ENCODE measurements at regions not wholly inside any gene's neighbourhood (a gene's known extent, or its start where the extent isn't known, plus 50 kb on each side); places are given as distances from the start of the nearest gene placed in this dataset.
A peak's percentile ranks its signal among the peaks of the same experiment; 100 is the strongest.

- DNase-seq: peak; percentile 5
Measured at GRCh38 chr18:11310476-11311086, 161.2 kb upstream of the PIEZO2 start.

- no peak for DNase-seq
Measured at GRCh38 chr18:11309172-11309571, 159.8 kb upstream of the PIEZO2 start.

- DNase-seq: peak; percentile 11
Measured at GRCh38 chr18:11308499-11308898, 159.1 kb upstream of the PIEZO2 start.

GRCh38 chr18:11307716-11308115 lies 158.3 kb upstream of the PIEZO2 start:
- DNase-seq: no peak

- DNase-seq: no peak
Measured at GRCh38 chr18:11305507-11305906, 156.1 kb upstream of the PIEZO2 start.

- no peak for DNase-seq
Measured at GRCh38 chr18:11304928-11305327, 155.6 kb upstream of the PIEZO2 start.

- DNase-seq: no peak
Measured at GRCh38 chr18:11296946-11297345, 147.6 kb upstream of the PIEZO2 start.

GRCh38 chr18:11293794-11294193 lies 144.4 kb upstream of the PIEZO2 start:
- no peak for DNase-seq

- DNase-seq: no peak
Measured at GRCh38 chr18:11290786-11291185, 141.4 kb upstream of the PIEZO2 start.

- DNase-seq: no peak
Measured at GRCh38 chr18:11289248-11289647, 139.9 kb upstream of the PIEZO2 start.

- DNase-seq: no peak
Measured at GRCh38 chr18:11288401-11288800, 139.0 kb upstream of the PIEZO2 start.

- DNase-seq: no peak
Measured at GRCh38 chr18:11286431-11286830, 137.1 kb upstream of the PIEZO2 start.

GRCh38 chr18:11284811-11285210 lies 135.4 kb upstream of the PIEZO2 start:
- DNase-seq: no peak

GRCh38 chr18:11284349-11284748 lies 135.0 kb upstream of the PIEZO2 start:
- DNase-seq: no peak

- DNase-seq: no peak
Measured at GRCh38 chr18:11283479-11284161, 134.3 kb upstream of the PIEZO2 start.

- no peak for DNase-seq
Measured at GRCh38 chr18:11279461-11279860, 130.1 kb upstream of the PIEZO2 start.

- DNase-seq: no peak
Measured at GRCh38 chr18:11276678-11277077, 127.3 kb upstream of the PIEZO2 start.

- no peak for DNase-seq
Measured at GRCh38 chr18:11274144-11274794, 124.9 kb upstream of the PIEZO2 start.

GRCh38 chr18:11272516-11272915 lies 123.1 kb upstream of the PIEZO2 start:
- no peak for DNase-seq

- DNase-seq: no peak
Measured at GRCh38 chr18:11271954-11272353, 122.6 kb upstream of the PIEZO2 start.

- no peak for DNase-seq
Measured at GRCh38 chr18:11269257-11269656, 119.9 kb upstream of the PIEZO2 start.

GRCh38 chr18:11268741-11269233 lies 119.4 kb upstream of the PIEZO2 start:
- DNase-seq: no peak

GRCh38 chr18:11268153-11268552 lies 118.8 kb upstream of the PIEZO2 start:
- no peak for DNase-seq

GRCh38 chr18:11266781-11267480 lies 117.6 kb upstream of the PIEZO2 start:
- DNase-seq: no peak

Measured in GF-D8 (cell line).